Endothelial cell of umbilical vein (primary cell): ENCODE measurements at regions not wholly inside any gene's neighbourhood (a gene's known extent, or its start where the extent isn't known, plus 50 kb on each side); places are given as distances from the start of the nearest gene placed in this dataset.

ENCODE experiments used
- BruUV-seq: library from RNA; stranded (reverse); fragments of 400-500 nt; replicated peaks from 2 replicates; lab custom pipeline; 2021; lab: Mats Ljungman, UMichigan
- CTCF ChIA-PET: fragments of 300-600, 350-600 bp; sonication (Branson Sonifier 250); formaldehyde crosslinking; loops from one replicate; lab custom pipeline; 2021; ENCODE audit warnings: antibody characterized with exemption, inconsistent platforms; lab: Charles Lee
- POLR2A ChIA-PET: fragments of 300-600, 350-600 bp; sonication (Branson Sonifier 250); formaldehyde crosslinking; loops from one replicate; lab custom pipeline; 2021; ENCODE audit warnings: antibody characterized with exemption, inconsistent platforms; lab: Charles Lee
- DNase-seq: peaks from one replicate; pipeline ENCODE4 v3.0.0-alpha.2; 2011; ENCODE audit warnings: low read depth, low spot score
- FAIRE-seq: peaks from 2 replicates; lab custom pipeline; 2011; peaks lifted over from hg19 to GRCh38; lab: Jason Lieb, UNC
- H2AFZ ChIP-seq: 2 replicates; pipeline ENCODE4 v1.6.0; 2012; ENCODE audit warnings: low read depth, low read length, control low read depth, inconsistent platforms
- H3K27ac ChIP-seq: 2 replicates; pipeline ENCODE4 v1.5.1; 2011; ENCODE audit warnings: low read depth, mild to moderate bottlenecking, control low read depth, low read length, moderate library complexity; ENCODE audit not compliant: insufficient read depth
- H3K27me3 ChIP-seq, 2 experiments: 2 replicates each; pipeline versions ENCODE4 v1.6.0 to v1.6.1; 2011; ENCODE audit warnings: low read length in 2 of 2, mixed read lengths in 1 of 2; ENCODE audit not compliant: control insufficient read depth in 2 of 2, insufficient read depth in 2 of 2
- H3K36me3 ChIP-seq, 2 experiments: 2 replicates in 1 of 2; 3 replicates in 1 of 2; pipeline ENCODE4 v1.5.1; 2011; ENCODE audit warnings: low read length in 2 of 2, mild to moderate bottlenecking in 1 of 2, moderate library complexity in 1 of 2; ENCODE audit not compliant: control insufficient read depth in 2 of 2, insufficient read depth in 2 of 2; ENCODE audit errors: extremely low read depth in 1 of 2
- H3K4me1 ChIP-seq: 3 replicates; pipeline ENCODE4 v1.5.1; 2011; ENCODE audit warnings: mild to moderate bottlenecking, low read length; ENCODE audit not compliant: control insufficient read depth, insufficient read depth; ENCODE audit errors: extremely low read depth
- H3K4me2 ChIP-seq: 2 replicates; pipeline ENCODE4 v1.6.1; 2011; ENCODE audit warnings: low read length, control low read depth, mixed read lengths; ENCODE audit not compliant: insufficient read depth
- H3K4me3 ChIP-seq, 3 experiments: fragments of 200-600 bp in 1 of 3; sonication (generic), shearing (Covaris generic) in 1 of 3; replicated peaks in 1 of 3; 2 replicates each; pipeline ENCODE4 v1.5.1; 2011 to 2016; ENCODE audit warnings: control low read depth in 3 of 3, low read length in 3 of 3, mild to moderate bottlenecking in 2 of 3, inconsistent platforms in 1 of 3, low read depth in 1 of 3, moderate library complexity in 1 of 3; ENCODE audit not compliant: insufficient read depth in 1 of 3
- H3K79me2 ChIP-seq: 2 replicates; pipeline ENCODE4 v1.6.0; 2012; ENCODE audit warnings: low read length, inconsistent platforms; ENCODE audit not compliant: control insufficient read depth, insufficient read depth
- H3K9ac ChIP-seq: replicated peaks from 2 replicates; pipeline ENCODE3; 2011; ENCODE audit warnings: low read length, control low read depth; ENCODE audit not compliant: insufficient read depth; ENCODE audit errors: extremely low read depth
- H3K9me1 ChIP-seq: replicated peaks from 3 replicates; pipeline ENCODE4 v1.6.0; 2011; ENCODE audit warnings: mild to moderate bottlenecking, low read length; ENCODE audit not compliant: control insufficient read depth, insufficient read depth; ENCODE audit errors: extremely low read depth
- H3K9me3 ChIP-seq: replicated peaks from 2 replicates; pipeline ENCODE4 v1.5.1; 2012; ENCODE audit warnings: low read length, inconsistent platforms; ENCODE audit not compliant: control insufficient read depth, insufficient read depth
- H4K20me1 ChIP-seq: replicated peaks from 2 replicates; pipeline ENCODE3; 2011; ENCODE audit warnings: mild to moderate bottlenecking, low read length; ENCODE audit not compliant: control insufficient read depth, insufficient read depth; ENCODE audit errors: extremely low read depth
- CTCF ChIP-seq, 2 donors: IDR thresholded peaks; 1 replicate in 1 of 2; 2 replicates in 1 of 2; pipeline ENCODE4 v1.5.1; 2011; ENCODE audit warnings: low read length in 2 of 2, mild to moderate bottlenecking in 2 of 2, moderate library complexity in 2 of 2, control low read depth in 1 of 2, inconsistent platforms in 1 of 2, low read depth in 1 of 2; ENCODE audit not compliant: insufficient read depth in 1 of 2; ENCODE audit errors: extremely low read depth in 1 of 2
- EZH2 ChIP-seq: IDR thresholded peaks from 2 replicates; pipeline ENCODE4 v1.6.1; 2012; ENCODE audit warnings: borderline replicate concordance, low read depth, mild to moderate bottlenecking, moderate library complexity, low read length, inconsistent platforms; ENCODE audit not compliant: severe bottlenecking
- FOS ChIP-seq: IDR thresholded peaks from 2 replicates; pipeline ENCODE4 v1.6.1; 2011; ENCODE audit warnings: mild to moderate bottlenecking, low read length, moderate library complexity, borderline replicate concordance; ENCODE audit not compliant: insufficient read depth
- GATA2 ChIP-seq: IDR thresholded peaks from 2 replicates; pipeline ENCODE4 v1.7.0; 2011; ENCODE audit warnings: low read depth, mild to moderate bottlenecking, moderate library complexity, mixed read lengths, low read length; ENCODE audit not compliant: insufficient read length, insufficient read depth
- JUN ChIP-seq: IDR thresholded peaks from 2 replicates; pipeline ENCODE4 v1.6.1; 2011; ENCODE audit warnings: borderline replicate concordance, low read depth; ENCODE audit not compliant: insufficient read length, insufficient read depth
- MAX ChIP-seq: IDR thresholded peaks from 2 replicates; pipeline ENCODE4 v1.6.1; 2011; ENCODE audit not compliant: insufficient read depth, insufficient read length
- MYC ChIP-seq: IDR thresholded peaks from one replicate; pipeline ENCODE4 v1.6.1; 2011; ENCODE audit warnings: mild to moderate bottlenecking, low read depth, low read length
- POLR2A ChIP-seq: IDR thresholded peaks from 2 replicates; pipeline ENCODE4 v1.6.1; 2012; ENCODE audit warnings: low read depth, mild to moderate bottlenecking, control low read depth, low read length
- POLR2AphosphoS5 ChIP-seq: IDR thresholded peaks from 2 replicates; pipeline ENCODE4 v1.6.1; 2012; ENCODE audit warnings: low read depth, mild to moderate bottlenecking, control low read depth, low read length, moderate library complexity; ENCODE audit not compliant: insufficient read depth
- dilution Hi-C: fragments of 300-500 bp; cut with MboI; formaldehyde crosslinking; loops from one replicate; pipeline ENCODE4 v1.15.0; 2019; ENCODE audit warnings: low sequenced_read_pairs; ENCODE audit not compliant: extremely low pct_ligation_motif_present
- intact Hi-C: fragments of 100-400 bp; cut with micrococcal nuclease; formaldehyde crosslinking; loops from one replicate; pipeline ENCODE4 v1.10.0; 2022

GRCh38 chr7:109276348-109276747 lies 706.7 kb downstream of the DNAJB9 start:
- Histone ChIP-seq H3K27me3 (no peaks in the 10 kb centered on the region), H3K9me1 (no peaks in the 10 kb centered on the region), H3K36me3 (no peaks in the 10 kb centered on the region), H3K4me2 (no peak overlapping the region), H3K4me3 (no peak overlapping the region), H3K27ac (no peak overlapping the region), H3K4me1 (no peaks in the 10 kb centered on the region), H3K79me2 (no peaks in the 10 kb centered on the region), H3K9me3 (no peaks in the 10 kb centered on the region), H4K20me1 (no peaks in the 10 kb centered on the region), H3K9ac (no peak overlapping the region), H2AFZ (no peak overlapping the region)
- POLR2A ChIA-PET, result no interaction called here
- TF ChIP-seq MAX (no peak), GATA2 (no peak), POLR2A (no peak), MYC (no peak), EZH2 (no peak)
- intact Hi-C loops (no loop called here), dilution Hi-C loops (no loop called here)
- no TSS peak for BruUV-seq
- FAIRE-seq, result no peak
- CTCF ChIA-PET, result no interaction called here
- no peak for DNase-seq

DNA sequence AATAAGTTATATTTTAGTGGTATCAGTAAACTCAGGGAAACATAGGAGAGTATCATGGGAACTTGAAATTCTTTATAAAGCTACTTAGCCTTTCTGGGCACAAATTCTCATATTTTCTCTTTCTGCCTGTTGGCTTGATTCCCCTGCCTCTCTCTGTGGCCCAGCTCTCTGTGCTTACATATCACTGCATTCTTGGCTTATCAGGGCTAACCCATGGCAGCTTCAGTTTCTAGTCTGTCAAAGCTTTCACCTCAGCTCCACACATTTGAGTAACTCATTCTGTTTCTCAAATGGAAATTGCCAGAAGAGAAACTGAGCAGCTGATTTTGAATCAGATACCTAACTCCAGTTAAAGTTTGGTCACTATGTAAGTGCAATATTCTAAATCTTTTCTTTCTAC lies 713.1 kb downstream of the DNAJB9 start:
- Histone ChIP-seq H3K9me1 (no peaks in the 10 kb centered on the region), H3K36me3 (no peaks in the 10 kb centered on the region), H3K9me3 (no peaks in the 10 kb centered on the region), H3K9ac (no peak overlapping the region), H2AFZ (no peak overlapping the region), H3K27ac (no peak overlapping the region), H4K20me1 (no peaks in the 10 kb centered on the region), H3K79me2 (no peaks in the 10 kb centered on the region), H3K4me3 (no peak overlapping the region), H3K4me1 (no peaks in the 10 kb centered on the region), H3K4me2 (no peak overlapping the region), H3K27me3 (no peaks in the 10 kb centered on the region)
- CTCF ChIA-PET, result no interaction called here
- intact Hi-C loops (no loop called here), dilution Hi-C loops (no loop called here)
- POLR2A ChIA-PET, result no interaction called here
- TF ChIP-seq POLR2A (no peak), POLR2AphosphoS5 (no peak), MYC (no peak), JUN (no peak), MAX (no peak), GATA2 (no peak), FOS (no peak), CTCF (IDR thresholded peaks at IDR 0.05; ENCODE audit: extremely low read depth in 1 of 2, insufficient read depth in 1 of 2, low read depth in 1 of 2, low read length in 2 of 2) (no peak), EZH2 (no peak)
- FAIRE-seq (no peak), DNase-seq (no peak)
- no TSS peak for BruUV-seq
